Esophagus muscularis mucosa (tissue), 4 donors: ENCODE measurements at regions not wholly inside any gene's neighbourhood (a gene's known extent, or its start where the extent isn't known, plus 50 kb on each side); places are given as distances from the start of the nearest gene placed in this dataset.

Experiments used
- DNase-seq: peaks from one replicate; pipeline ENCODE4 v3.0.0-alpha.2; 2017; ENCODE audit errors: extremely low spot score
- H3K27ac ChIP-seq, 4 donors: fragments of 200-600 bp; sonication (generic); replicated peaks in 1 of 4; 1 replicate in 3 of 4; 2 replicates in 1 of 4; pipeline ENCODE4 v1.5.1; 2016 to 2019; ENCODE audit warnings: mild to moderate bottlenecking in 1 of 4
- H3K27me3 ChIP-seq, 4 donors: fragments of 200-600 bp; sonication (generic); one replicate each; pipeline versions ENCODE4 v1.5.1 to v1.6.0; 2016 to 2019
- H3K36me3 ChIP-seq, 4 donors: fragments of 200-600 bp; sonication (generic); one replicate each; pipeline ENCODE4 v1.5.1; 2016 to 2019
- H3K4me1 ChIP-seq, 4 donors: fragments of 200-600 bp; sonication (generic); one replicate each; pipeline ENCODE4 v1.5.1; 2016 to 2019
- H3K4me3 ChIP-seq, 4 donors: fragments of 200-600 bp; sonication (generic); 1 replicate in 2 of 4; 2 replicates in 2 of 4; pipeline ENCODE4 v1.5.1; 2016 to 2019; ENCODE audit warnings: mild to moderate bottlenecking in 4 of 4, moderate library complexity in 1 of 4
- H3K9me3 ChIP-seq, 4 donors: fragments of 200-600 bp; sonication (generic); 1 replicate in 3 of 4; 2 replicates in 1 of 4; pipeline ENCODE4 v1.5.1; 2016 to 2019
- EP300 ChIP-seq: sonication (generic); formaldehyde crosslinking; IDR thresholded peaks from one replicate; pipeline ENCODE4 v1.6.1; 2017; ENCODE audit warnings: antibody characterized with exemption
- POLR2A ChIP-seq: fragments of 450-650 bp; IDR thresholded peaks from one replicate; pipeline ENCODE4 v1.6.1; 2017; ENCODE audit warnings: antibody characterized with exemption, moderate library complexity, mild to moderate bottlenecking, low read depth
- POLR2AphosphoS5 ChIP-seq, 2 donors: sonication (generic); formaldehyde crosslinking; IDR thresholded peaks; one replicate each; pipeline ENCODE4 v1.6.1; 2017; ENCODE audit warnings: antibody characterized with exemption in 2 of 2
- WGBS: methylation state at CpG from one replicate; pipeline ENCODE4 v1.1.5; 2018; 5-methylcytosine and 5-hydroxymethylcytosine counted together
- intact Hi-C: fragments of 100-400 bp; cut with DNase I; formaldehyde crosslinking; loops from one replicate; pipeline ENCODE4 v1.15.1; 2023
- TF ChIP-seq, protein P1 (sequence below), 3 experiments: fragments of 200-600 bp in 2 of 3; fragments of 450-650 bp in 1 of 3; sonication (generic) in 2 of 3; IDR thresholded peaks; one replicate each; pipeline ENCODE4 v1.5.1; 2017 to 2019; ENCODE audit warnings: antibody characterized with exemption in 3 of 3, mild to moderate bottlenecking in 2 of 3, moderate library complexity in 1 of 3

DNA sequence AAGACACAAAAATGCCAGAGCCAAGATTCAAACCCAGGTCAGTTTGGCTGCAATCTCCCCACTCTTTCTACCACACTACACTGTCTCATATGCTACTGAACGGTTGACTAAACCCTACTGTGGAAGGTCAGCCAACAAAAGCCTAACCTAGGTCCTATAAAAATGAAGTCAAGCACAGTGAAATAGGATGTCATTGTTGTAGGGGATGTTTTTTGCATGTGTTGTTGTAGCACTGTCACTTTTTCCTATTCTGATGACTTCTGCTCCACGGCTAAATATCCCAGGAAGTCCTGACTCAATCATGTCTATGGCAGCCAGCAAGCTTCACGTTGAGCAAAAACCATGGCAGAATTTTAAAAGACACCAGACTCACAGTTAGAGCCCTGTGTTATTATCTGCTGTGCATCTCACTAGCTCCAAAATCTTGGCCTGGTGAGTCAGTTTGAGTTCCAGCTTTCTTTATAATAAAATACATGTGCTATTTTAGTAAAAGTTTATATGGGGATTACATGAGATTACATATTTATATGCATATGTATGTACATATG lies 322.1 kb upstream of the NT5E start:
- intact Hi-C loops, result no loop called here
- TF ChIP-seq POLR2A, result no peak
- TF ChIP-seq POLR2AphosphoS5 (IDR thresholded peaks at IDR 0.05), result no peak
- no peak for TF ChIP-seq EP300
- TF ChIP-seq, protein P1, sequence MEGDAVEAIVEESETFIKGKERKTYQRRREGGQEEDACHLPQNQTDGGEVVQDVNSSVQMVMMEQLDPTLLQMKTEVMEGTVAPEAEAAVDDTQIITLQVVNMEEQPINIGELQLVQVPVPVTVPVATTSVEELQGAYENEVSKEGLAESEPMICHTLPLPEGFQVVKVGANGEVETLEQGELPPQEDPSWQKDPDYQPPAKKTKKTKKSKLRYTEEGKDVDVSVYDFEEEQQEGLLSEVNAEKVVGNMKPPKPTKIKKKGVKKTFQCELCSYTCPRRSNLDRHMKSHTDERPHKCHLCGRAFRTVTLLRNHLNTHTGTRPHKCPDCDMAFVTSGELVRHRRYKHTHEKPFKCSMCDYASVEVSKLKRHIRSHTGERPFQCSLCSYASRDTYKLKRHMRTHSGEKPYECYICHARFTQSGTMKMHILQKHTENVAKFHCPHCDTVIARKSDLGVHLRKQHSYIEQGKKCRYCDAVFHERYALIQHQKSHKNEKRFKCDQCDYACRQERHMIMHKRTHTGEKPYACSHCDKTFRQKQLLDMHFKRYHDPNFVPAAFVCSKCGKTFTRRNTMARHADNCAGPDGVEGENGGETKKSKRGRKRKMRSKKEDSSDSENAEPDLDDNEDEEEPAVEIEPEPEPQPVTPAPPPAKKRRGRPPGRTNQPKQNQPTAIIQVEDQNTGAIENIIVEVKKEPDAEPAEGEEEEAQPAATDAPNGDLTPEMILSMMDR (IDR thresholded peaks at IDR 0.05), result no peak
- no peaks in the 10 kb centered on the region for H3K36me3 ChIP-seq
- DNase-seq, result no peak
- H3K4me3 ChIP-seq, result no peak overlapping the region
- H3K9me3 ChIP-seq, result no peaks in the 10 kb centered on the region
- no peak overlapping the region for H3K27ac ChIP-seq
- H3K27me3 ChIP-seq, result no peaks in the 10 kb centered on the region
- H3K4me1 ChIP-seq, result no peaks in the 10 kb centered on the region
- WGBS, result 61% methylated on average over 3 of the region's 3 CpGs

DNA sequence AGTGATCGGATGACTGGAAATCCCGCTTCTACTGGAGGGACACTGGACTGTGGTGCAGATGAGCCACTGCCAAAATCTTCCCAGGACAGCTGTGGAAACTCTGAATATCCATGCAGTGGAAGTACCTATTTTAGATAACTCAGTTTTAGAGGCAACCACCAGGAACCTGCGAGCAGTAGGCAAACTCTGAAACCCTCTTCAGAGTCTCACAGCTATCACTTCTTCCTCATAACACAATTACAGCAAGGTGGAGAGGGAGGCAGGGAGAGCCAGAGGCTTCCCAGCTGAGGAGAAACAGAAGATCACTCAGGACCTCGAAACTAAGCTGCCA lies 322.8 kb upstream of the NT5E start:
- no peak overlapping the region for H3K4me3 ChIP-seq
- no peaks in the 10 kb centered on the region for H3K27me3 ChIP-seq
- H3K36me3 ChIP-seq, result no peaks in the 10 kb centered on the region
- intact Hi-C loops, result no loop called here
- no peaks in the 10 kb centered on the region for H3K9me3 ChIP-seq
- H3K4me1 ChIP-seq, result no peaks in the 10 kb centered on the region
- 78% methylated on average over 4 of the region's 4 CpGs for WGBS
- no peak for DNase-seq
- TF ChIP-seq EP300, result no peak
- no peak for TF ChIP-seq POLR2AphosphoS5 (IDR thresholded peaks at IDR 0.05)
- no peak for TF ChIP-seq POLR2A
- TF ChIP-seq, protein P1 (IDR thresholded peaks at IDR 0.05), result no peak
- H3K27ac ChIP-seq, result no peak overlapping the region

DNA sequence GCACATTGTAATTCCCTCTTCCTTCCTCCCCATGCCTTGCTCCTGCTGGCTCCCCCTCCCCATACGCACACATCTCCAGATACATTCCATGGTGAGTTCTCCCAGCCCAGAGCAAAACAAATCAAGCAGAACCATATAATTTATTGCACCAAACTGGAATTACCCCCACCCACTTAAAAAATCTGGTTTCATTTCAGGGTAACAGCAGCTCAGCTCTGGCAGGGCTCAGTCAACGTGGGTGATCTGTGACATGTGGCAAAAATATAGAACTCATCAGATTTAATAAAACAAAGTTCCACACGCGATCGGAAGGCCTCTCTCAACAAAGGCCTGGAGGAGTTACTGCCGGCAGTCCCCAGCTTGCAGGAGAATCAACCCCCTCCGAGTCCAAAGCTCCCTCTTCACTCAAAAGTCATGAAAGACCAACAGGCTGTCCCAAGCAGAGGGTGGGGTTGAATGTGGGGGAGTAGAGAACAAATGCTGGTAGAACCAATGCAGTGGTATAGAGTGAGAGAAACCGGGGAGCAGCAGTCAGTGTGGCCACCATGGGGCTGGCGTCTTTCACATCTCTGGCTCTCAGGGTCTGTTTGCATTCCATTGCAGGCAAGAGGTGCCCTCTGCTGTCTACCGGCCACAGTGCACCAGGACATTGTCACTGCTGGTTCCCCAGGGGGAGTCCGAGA lies 323.3 kb upstream of the NT5E start:
- no peaks in the 10 kb centered on the region for H3K27me3 ChIP-seq
- 61% methylated on average over 9 of the region's 11 CpGs for WGBS
- intact Hi-C loops, result no loop called here
- no peaks in the 10 kb centered on the region for H3K4me1 ChIP-seq
- no peak overlapping the region for H3K27ac ChIP-seq
- no peak for DNase-seq
- H3K36me3 ChIP-seq, result no peaks in the 10 kb centered on the region
- no peak overlapping the region for H3K4me3 ChIP-seq
- TF ChIP-seq, protein P1 (IDR thresholded peaks at IDR 0.05), result peak; percentile 46 to 62 (median 47)
- no peak for TF ChIP-seq EP300
- H3K9me3 ChIP-seq, result no peaks in the 10 kb centered on the region

DNA sequence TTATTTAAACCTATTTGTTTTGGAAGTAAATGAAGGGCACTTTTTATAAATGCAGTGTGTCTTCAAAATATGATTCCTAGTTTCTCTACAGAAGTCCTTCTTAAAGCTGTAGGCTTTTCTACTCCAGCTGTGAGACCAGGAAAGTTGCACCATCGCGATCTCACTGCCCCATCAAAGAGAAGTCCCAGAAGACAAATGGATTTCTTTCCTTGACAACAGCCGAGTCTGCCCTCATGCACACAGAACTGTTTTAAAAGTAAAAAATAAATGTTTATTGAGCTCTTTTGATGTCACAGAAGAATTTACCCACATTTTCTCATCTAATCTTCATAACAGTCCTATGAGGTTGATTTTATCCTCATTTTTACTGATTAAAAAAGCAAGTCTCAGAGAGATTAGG lies 324.4 kb upstream of the NT5E start:
- Histone ChIP-seq H3K36me3 (no peaks in the 10 kb centered on the region), H3K27me3 (no peaks in the 10 kb centered on the region), H3K9me3 (no peaks in the 10 kb centered on the region), H3K27ac (no peak overlapping the region), H3K4me3 (no peak overlapping the region), H3K4me1 (no peaks in the 10 kb centered on the region)
- TF ChIP-seq EP300 (no peak), POLR2A (no peak)
- WGBS, result 62% methylated on average over 3 of the region's 3 CpGs
- intact Hi-C loops, result no loop called here
- DNase-seq, result no peak

DNA sequence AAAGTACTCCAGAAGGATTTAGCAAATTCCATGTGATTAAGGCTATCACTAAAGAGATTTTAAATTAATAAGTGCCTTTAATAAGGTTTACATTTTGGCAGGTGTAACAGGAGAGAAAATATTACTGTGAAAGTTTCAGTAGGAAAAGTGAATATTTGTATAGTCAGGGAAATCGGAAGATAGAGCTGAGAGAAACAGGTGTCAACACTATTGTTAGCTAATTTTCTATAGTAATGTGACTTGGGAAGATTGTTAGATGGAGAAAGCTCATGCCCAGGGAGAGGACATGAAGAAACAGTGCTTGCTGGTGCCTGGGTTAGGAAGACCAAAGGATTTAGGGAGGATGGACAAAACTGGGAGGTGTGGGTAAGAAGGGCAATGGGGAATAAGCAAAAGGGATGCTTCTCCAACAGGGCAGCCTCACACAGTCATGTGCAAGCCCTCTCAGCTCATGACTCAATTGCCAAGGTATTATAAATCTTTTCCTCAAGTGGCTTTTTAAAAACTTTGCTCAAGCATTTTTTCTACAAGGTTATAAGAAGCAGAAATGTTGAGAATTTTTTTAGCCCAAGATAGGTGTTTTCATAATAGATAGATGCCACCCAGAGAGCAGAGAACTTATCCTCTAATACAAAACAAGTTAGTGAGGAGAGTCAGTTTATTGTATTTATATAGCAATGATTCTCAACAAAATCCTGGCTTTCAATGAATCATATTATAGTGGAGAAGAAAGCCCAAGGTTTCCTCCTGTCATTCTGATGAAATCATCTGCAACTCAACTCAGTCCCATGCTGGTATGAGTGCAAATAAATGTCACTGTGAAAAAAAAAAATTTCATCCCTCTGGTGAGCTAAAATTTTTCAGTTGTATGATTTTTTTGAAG lies 325.2 kb upstream of the NT5E start:
- TF ChIP-seq EP300 (no peak), POLR2AphosphoS5 (IDR thresholded peaks at IDR 0.05) (no peak), POLR2A (no peak)
- TF ChIP-seq, protein P1 (IDR thresholded peaks at IDR 0.05), result no peak
- no peak for DNase-seq
- no peaks in the 10 kb centered on the region for H3K4me1 ChIP-seq
- no peaks in the 10 kb centered on the region for H3K36me3 ChIP-seq
- 88% methylated on average over 1 of the region's 1 CpG for WGBS
- intact Hi-C loops, result no loop called here
- H3K27ac ChIP-seq, result no peak overlapping the region
- no peaks in the 10 kb centered on the region for H3K27me3 ChIP-seq
- H3K4me3 ChIP-seq, result no peak overlapping the region
- H3K9me3 ChIP-seq, result no peaks in the 10 kb centered on the region
